Sigmoid colon (tissue), 6 donors: ENCODE measurements at regions not wholly inside any gene's neighbourhood (a gene's known extent, or its start where the extent isn't known, plus 50 kb on each side); places are given as distances from the start of the nearest gene placed in this dataset.
"Not testable (repeated sequence)": the region's sequence is repeated elsewhere in the genome, so short reads cannot be mapped to it uniquely, and the experiment has no call there.

ENCODE experiments used
- DNase-seq: peaks from one replicate; pipeline ENCODE4 v3.0.0-alpha.2; 2019
- H3K27ac ChIP-seq, 4 donors: fragments of 200-600 bp; sonication (generic); one replicate each; pipeline ENCODE4 v1.5.1; 2016 to 2019; ENCODE audit warnings: mild to moderate bottlenecking in 1 of 4
- H3K27me3 ChIP-seq, 3 donors: fragments of 200-600 bp; sonication (generic); one replicate each; pipeline ENCODE4 v1.5.1; 2019; ENCODE audit warnings: mild to moderate bottlenecking in 1 of 3
- H3K36me3 ChIP-seq, 4 donors: fragments of 200-600 bp; sonication (generic); one replicate each; pipeline ENCODE4 v1.5.1; 2016 to 2019
- H3K4me1 ChIP-seq, 4 donors: fragments of 200-600 bp; sonication (generic); one replicate each; pipeline ENCODE4 v1.5.1; 2017 to 2019
- H3K4me3 ChIP-seq, 4 donors: fragments of 200-600 bp; sonication (generic); one replicate each; pipeline ENCODE4 v1.5.1; 2017 to 2019; ENCODE audit warnings: mild to moderate bottlenecking in 2 of 4, moderate library complexity in 1 of 4
- H3K9me3 ChIP-seq, 4 donors: fragments of 200-600 bp in 3 of 4; sonication (generic) in 3 of 4; one replicate each; pipeline versions ENCODE4 v1.5.1 to v1.6.1; 2013 to 2019
- EP300 ChIP-seq, 4 donors: sonication (generic); formaldehyde crosslinking; IDR thresholded peaks; one replicate each; pipeline ENCODE4 v1.6.1; 2017; ENCODE audit warnings: antibody characterized with exemption in 4 of 4
- POLR2A ChIP-seq, 2 donors: fragments of 450-650 bp; IDR thresholded peaks; one replicate each; pipeline ENCODE4 v1.6.1; 2016; ENCODE audit warnings: antibody characterized with exemption in 2 of 2, mild to moderate bottlenecking in 2 of 2, moderate library complexity in 2 of 2
- POLR2AphosphoS5 ChIP-seq, 4 donors: sonication (generic); formaldehyde crosslinking; IDR thresholded peaks; one replicate each; pipeline ENCODE4 v1.6.1; 2017; ENCODE audit warnings: antibody characterized with exemption in 4 of 4
- WGBS, 2 donors: extraction: QIAGEN DNeasy Blood & Tissue Kit; methylation state at CpG; one replicate each; pipeline ENCODE4 v1.1.7; 2013; 5-methylcytosine and 5-hydroxymethylcytosine counted together
- intact Hi-C: fragments of 100-400 bp; cut with DNase I; formaldehyde crosslinking; loops from one replicate; pipeline ENCODE4 v1.15.1; 2023
- TF ChIP-seq, protein P1 (sequence below), 4 experiments: fragments of 450-650 bp in 3 of 4; fragments of 200-600 bp in 1 of 4; IDR thresholded peaks; one replicate each; pipeline ENCODE4 v1.5.1; 2016 to 2019; ENCODE audit warnings: antibody characterized with exemption in 4 of 4, mild to moderate bottlenecking in 3 of 4, moderate library complexity in 2 of 4
- donor health status: healthy with polysubstance abuse.
- donor health status: healthy.

DNA sequence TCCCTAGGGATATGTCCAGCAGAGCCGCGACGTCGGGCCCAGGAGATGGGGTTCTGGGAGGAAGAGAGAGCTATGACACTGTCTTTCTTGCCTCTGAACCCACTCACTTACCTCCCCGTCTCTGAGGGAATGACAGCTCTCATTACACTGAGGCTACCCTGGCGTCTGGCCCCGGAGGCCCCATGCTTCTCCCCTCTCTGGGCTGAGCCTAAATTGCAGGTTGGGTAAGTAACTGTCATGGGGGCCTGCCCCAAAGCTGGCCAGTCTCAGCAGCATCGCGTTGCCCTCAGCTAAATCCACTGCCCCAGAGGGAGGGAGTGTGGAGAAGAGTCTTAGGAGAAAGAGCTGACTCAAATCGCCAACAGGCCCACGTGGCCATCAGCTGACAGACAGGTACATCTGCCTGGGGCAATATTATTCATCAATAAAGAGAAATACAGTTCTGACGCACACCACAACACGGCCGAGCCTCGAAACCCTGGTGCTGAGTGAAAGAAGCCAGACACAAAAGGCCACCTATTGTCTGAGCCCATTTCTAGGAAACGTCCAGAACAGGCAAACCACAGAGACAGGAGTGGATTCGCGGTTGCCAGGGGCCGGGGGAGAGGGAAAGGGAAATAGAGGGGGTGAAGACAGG lies 156.4 kb downstream of the C16orf95 start:
- no peak for DNase-seq
- no peaks in the 10 kb centered on the region for H3K9me3 ChIP-seq
- H3K36me3 ChIP-seq: no peaks in the 10 kb centered on the region
- H3K27me3 ChIP-seq: peaks cover 0 to 25% (median 0%) of the 10 kb centered on the region in 3 donors
- H3K4me3 ChIP-seq: no peak overlapping the region
- TF ChIP-seq EP300 (IDR thresholded peaks at IDR 0.05): no peak
- 69 to 73% methylated on average over 19 of the region's 19 CpGs for WGBS, 2 donors
- intact Hi-C loops: no loop called here
- H3K4me1 ChIP-seq: no peaks in the 10 kb centered on the region
- no peak overlapping the region for H3K27ac ChIP-seq

DNA sequence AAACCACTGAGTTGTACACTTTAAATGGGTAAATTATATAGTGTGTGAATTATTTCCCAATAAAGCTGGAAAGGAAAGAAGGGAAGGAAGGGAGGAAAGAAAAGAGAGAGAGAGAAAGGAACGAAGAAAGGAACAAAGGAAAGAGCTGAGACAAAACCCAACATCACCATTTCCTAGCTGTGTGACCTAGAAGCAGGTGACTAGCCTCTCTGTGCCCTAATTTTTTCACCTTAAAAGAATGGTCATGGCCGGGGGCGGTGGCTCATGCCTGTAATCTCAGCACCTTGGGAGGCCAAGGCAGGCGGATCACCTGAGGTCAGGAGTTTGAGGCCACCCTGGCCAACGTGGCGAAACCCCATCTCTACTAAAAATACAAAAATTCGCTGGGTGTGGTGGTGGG lies 155.8 kb downstream of the C16orf95 start:
- DNase-seq, H3K36me3 ChIP-seq, H3K27ac ChIP-seq, intact Hi-C loops, H3K9me3 ChIP-seq, H3K4me1 ChIP-seq, H3K4me3 ChIP-seq: not testable (repeated sequence)
- WGBS, 2 donors: 89% methylated on average over 7 of the region's 7 CpGs
- peaks cover 0 to 25% (median 0%) of the 10 kb centered on the region in 3 donors for H3K27me3 ChIP-seq

DNA sequence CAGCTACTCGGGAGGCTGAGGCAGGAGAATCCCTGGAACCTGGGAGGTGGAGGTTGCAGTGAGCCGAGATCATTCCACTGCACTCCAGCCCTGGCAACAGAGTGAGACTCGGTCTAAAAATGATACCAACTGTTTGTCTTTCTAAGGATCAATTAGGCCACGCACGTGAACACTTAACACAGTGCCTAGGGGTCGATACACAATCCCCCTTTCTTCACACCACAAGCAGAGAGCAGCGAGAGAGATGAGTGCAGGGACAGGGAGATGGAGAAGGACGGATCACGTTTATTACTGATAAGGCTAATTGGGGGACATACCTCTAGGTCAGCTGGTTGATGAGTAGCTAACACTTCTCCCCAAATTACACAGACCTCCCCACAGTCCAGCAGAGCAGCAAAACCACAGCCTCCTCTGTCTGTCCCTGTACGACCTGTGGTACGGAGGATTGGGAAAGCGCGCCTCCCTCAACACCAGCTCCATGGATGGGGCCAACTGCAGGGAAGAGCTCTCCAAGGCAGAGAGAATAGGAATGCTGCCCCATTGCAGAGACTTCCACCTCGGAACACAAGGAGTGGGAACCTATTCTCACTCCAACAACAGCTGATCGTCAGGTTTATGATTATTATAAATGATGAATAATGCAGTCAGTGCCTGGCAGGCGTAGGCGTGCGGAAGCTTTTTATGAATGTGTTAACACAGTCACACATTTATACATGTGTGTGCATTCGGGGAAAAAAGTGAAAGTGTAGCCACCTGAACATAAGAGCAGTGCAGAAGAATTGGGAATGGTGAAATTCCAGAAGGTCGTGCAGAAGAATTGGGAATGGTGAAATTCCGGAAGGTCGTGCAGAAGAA lies 155.1 kb downstream of the C16orf95 start:
- Histone ChIP-seq H3K27ac (no peak overlapping the region), H3K27me3 (peaks cover 0 to 25% (median 0%) of the 10 kb centered on the region in 3 donors), H3K4me1 (no peaks in the 10 kb centered on the region), H3K9me3 (no peaks in the 10 kb centered on the region), H3K36me3 (no peaks in the 10 kb centered on the region), H3K4me3 (no peak overlapping the region)
- WGBS, 2 donors: 70 to 80% methylated on average over 22 of the region's 22 CpGs
- TF ChIP-seq EP300 (IDR thresholded peaks at IDR 0.05): no peak
- TF ChIP-seq POLR2AphosphoS5 (IDR thresholded peaks at IDR 0.05): no peak
- TF ChIP-seq, protein P1, sequence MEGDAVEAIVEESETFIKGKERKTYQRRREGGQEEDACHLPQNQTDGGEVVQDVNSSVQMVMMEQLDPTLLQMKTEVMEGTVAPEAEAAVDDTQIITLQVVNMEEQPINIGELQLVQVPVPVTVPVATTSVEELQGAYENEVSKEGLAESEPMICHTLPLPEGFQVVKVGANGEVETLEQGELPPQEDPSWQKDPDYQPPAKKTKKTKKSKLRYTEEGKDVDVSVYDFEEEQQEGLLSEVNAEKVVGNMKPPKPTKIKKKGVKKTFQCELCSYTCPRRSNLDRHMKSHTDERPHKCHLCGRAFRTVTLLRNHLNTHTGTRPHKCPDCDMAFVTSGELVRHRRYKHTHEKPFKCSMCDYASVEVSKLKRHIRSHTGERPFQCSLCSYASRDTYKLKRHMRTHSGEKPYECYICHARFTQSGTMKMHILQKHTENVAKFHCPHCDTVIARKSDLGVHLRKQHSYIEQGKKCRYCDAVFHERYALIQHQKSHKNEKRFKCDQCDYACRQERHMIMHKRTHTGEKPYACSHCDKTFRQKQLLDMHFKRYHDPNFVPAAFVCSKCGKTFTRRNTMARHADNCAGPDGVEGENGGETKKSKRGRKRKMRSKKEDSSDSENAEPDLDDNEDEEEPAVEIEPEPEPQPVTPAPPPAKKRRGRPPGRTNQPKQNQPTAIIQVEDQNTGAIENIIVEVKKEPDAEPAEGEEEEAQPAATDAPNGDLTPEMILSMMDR (IDR thresholded peaks at IDR 0.05): no peak
- no peak for TF ChIP-seq POLR2A (IDR thresholded peaks at IDR 0.05)
- DNase-seq: no peak
- intact Hi-C loops: no loop called here

DNA sequence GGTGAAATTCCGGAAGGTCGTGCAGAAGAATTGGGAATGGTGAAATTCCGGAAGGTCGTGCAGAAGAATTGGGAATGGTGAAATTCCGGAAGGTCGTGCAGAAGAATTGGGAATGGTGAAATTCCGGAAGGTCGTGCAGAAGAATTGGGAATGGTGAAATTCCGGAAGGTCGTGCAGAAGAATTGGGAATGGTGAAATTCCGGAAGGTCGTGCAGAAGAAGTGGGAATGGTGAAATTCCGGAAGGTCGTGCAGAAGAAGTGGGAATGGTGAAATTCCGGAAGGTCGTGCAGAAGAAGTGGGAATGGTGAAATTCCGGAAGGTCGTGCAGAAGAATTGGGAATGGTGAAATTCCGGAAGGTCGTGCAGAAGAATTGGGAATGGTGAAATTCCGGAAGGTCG lies 154.4 kb downstream of the C16orf95 start:
- H3K36me3 ChIP-seq, H3K9me3 ChIP-seq, intact Hi-C loops, H3K4me1 ChIP-seq, H3K27ac ChIP-seq, DNase-seq, H3K4me3 ChIP-seq: not testable (repeated sequence)
- 92 to 94% methylated on average over 15 to 18 of the region's 22 CpGs for WGBS, 2 donors
- H3K27me3 ChIP-seq: peaks cover 0 to 25% (median 0%) of the 10 kb centered on the region in 3 donors

DNA sequence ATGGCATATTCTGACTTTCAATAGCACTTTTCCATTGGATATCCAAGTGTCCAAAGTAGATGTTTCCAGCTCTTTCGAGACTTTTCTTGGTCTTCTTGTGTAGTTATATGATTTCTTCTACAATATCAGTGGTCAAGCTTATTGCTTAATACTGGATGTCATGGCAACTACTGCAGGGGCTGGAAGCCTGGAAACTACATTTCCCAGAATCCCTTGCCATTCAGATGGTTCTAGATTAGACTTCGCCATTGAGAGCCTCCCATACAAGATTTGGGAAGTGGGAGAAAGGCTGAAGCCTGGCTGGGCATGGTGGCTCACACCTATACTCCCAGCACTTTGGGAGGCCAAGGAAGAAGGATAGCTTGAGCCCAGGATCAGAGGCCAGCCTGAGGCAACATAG lies 153.6 kb downstream of the C16orf95 start:
- 82 to 87% methylated on average over 2 of the region's 2 CpGs for WGBS, 2 donors
- Histone ChIP-seq H3K4me3 (no peak overlapping the region), H3K9me3 (no peaks in the 10 kb centered on the region), H3K36me3 (no peaks in the 10 kb centered on the region), H3K27me3 (peaks cover 0 to 18% (median 0%) of the 10 kb centered on the region in 3 donors), H3K4me1 (no peaks in the 10 kb centered on the region), H3K27ac (no peak overlapping the region)
- no peak for DNase-seq
- intact Hi-C loops: no loop called here
- no peak for TF ChIP-seq POLR2AphosphoS5 (IDR thresholded peaks at IDR 0.05)
- TF ChIP-seq POLR2A (IDR thresholded peaks at IDR 0.05): no peak
- TF ChIP-seq EP300 (IDR thresholded peaks at IDR 0.05): no peak
- TF ChIP-seq, protein P1 (IDR thresholded peaks at IDR 0.05): no peak

DNA sequence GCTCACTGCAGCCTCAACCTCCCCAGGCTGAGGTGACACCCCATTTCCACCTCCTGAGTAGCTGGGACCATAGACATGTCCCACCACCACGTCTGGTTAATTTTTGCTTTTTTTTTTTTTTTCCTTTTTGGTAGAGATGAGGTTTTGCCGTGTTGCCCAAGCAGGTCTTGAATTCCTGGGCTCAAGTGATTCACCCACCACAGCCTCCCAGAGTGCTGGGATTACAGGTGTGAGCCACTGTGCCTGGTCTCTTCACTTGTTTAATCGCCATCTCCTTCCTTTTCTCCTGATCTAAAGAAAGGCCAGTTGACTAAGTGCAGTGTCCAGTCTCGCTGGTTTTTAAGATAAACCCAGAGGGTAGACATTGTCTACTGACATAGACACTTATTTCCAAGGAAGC lies 152.0 kb downstream of the C16orf95 start:
- no peaks in the 10 kb centered on the region for H3K36me3 ChIP-seq
- H3K4me1 ChIP-seq: no peaks in the 10 kb centered on the region
- H3K27me3 ChIP-seq: peaks cover 0 to 13% (median 0%) of the 10 kb centered on the region in 3 donors
- TF ChIP-seq EP300 (IDR thresholded peaks at IDR 0.05) (no peak), POLR2AphosphoS5 (IDR thresholded peaks at IDR 0.05) (no peak), POLR2A (IDR thresholded peaks at IDR 0.05) (no peak)
- TF ChIP-seq, protein P1 (IDR thresholded peaks at IDR 0.05): no peak
- H3K4me3 ChIP-seq: no peak overlapping the region
- no peak overlapping the region for H3K27ac ChIP-seq
- WGBS, 2 donors: 80 to 85% methylated on average over 4 of the region's 4 CpGs
- no peaks in the 10 kb centered on the region for H3K9me3 ChIP-seq
- intact Hi-C loops: no loop called here
- no peak for DNase-seq
